GM21390 (cell line): ENCODE measurements at regions not wholly inside any gene's neighbourhood (a gene's known extent, or its start where the extent isn't known, plus 50 kb on each side); places are given as distances from the start of the nearest gene placed in this dataset.

Experiments
- ATAC-seq: cut with Tn5 transposase; IDR thresholded peaks from one replicate; pipeline ENCODE4 v1.9.1; 2021; ENCODE audit not compliant: unreplicated experiment

DNA sequence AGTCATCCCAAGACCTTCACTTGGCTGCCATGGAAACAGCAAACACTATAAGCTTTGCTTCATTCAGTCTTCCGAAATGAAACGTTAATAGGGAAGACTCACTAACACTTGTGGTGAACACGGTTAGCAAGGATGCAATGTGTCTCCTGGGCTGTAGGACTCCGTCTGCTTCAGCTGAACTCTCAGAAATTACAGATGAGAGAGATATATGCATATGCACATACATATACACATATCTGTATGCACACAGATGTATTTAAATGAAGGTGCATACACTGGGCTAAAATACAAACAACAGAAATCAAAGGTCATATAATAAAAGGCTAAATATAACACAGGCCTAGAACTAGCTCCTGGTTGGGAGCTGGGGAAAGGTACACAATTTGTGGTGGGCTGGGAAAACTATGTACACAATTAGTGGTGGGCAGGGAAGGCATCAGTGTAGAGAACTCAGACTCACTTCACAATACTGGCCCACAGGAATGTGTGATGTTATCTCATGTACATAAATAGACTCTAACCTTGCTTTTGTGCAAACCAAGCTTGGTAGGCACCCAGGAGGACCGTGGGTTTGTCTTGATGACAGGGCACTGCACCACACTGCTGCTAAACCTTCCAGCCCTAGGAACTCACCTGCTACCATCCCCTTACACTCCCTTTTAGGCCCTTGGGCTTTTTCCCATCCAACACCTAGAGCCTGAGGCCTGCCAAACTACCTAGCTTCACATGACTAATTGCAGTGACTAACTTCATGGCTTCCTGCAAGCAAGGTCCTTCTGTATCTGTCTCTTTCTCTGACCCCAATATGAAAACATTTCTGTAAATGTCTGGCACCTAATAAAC, 873.1 kb downstream of the NSUN3 start:
- no peak for ATAC-seq

GRCh38 chr3:94937980-94938379, 875.1 kb downstream of the NSUN3 start:
- no peak for ATAC-seq

DNA sequence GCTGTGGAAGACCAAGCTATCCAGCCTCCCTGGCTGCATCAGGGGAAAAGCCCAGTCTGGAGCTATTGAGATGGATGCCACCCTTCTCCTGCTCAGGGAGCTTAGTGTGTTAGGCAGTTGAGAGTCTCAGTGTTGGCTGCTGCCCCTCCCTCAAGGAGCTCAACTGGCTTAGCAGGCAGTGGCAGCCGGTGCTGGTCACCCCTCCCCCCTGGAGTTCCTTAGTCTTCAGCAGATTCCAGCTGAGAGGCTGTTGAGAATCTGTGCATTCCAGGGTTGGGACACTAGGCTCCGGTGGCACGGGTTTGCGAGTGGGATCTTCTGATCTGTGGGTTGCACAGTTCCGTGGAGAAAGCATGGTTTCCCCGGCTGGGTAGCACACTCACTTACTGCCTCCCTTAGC, 883.8 kb downstream of the NSUN3 start:
- ATAC-seq: no peak

- no peak for ATAC-seq
Measured at GRCh38 chr3:94961423-94962100, 898.7 kb downstream of the NSUN3 start.

DNA sequence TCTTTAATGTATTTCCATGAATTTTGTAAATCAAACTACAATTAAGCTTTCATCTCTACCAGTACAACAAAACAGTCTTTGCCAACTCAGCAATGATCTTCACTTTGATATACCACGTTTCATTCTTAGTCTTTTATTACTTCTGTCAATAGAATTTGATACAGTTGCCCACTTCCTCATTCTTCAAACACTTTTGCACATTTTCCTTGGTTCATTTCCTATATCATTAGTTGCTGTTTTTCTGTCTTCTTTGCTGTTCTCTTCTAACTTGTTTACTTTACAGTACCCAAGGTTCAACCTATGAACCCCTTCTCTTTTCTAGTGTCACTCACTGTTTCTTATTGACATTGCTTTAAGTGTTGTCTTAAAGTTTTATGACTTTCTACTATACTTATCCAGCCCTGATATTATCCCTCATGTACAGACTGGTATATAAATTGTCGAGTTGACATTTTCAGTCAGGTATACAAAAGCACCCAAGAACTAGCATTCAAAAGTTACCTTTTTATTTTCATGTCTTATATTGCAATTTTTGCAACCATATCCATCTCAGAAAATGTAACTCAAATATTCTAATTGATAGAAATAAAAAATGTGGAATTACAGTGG, 903.1 kb downstream of the NSUN3 start:
- no peak for ATAC-seq

GRCh38 chr3:94967196-94967595, 904.3 kb downstream of the NSUN3 start:
- ATAC-seq: no peak

DNA sequence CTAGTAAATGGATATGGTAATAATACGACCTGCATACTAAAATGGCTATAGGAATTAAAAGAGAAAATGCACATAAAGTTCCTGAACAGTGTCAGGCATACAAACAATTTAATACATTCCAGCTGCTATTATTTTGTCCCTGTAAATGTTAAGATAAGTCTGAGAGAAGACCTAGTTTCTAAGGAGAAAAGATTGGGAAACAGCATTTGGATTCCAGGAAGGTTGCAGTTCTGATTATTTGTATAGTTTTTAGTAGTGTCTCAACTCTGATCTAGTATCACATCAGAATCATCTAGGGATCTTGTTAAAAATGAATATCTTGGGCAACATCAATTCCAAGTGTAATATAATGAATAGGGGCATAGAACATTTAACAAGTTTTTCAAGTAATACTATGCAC, 905.7 kb downstream of the NSUN3 start:
- ATAC-seq: no peak

- no peak for ATAC-seq
Measured at GRCh38 chr3:94972066-94972465, 909.2 kb downstream of the NSUN3 start.

GRCh38 chr3:94978084-94978483, 915.2 kb downstream of the NSUN3 start:
- ATAC-seq: no peak

DNA sequence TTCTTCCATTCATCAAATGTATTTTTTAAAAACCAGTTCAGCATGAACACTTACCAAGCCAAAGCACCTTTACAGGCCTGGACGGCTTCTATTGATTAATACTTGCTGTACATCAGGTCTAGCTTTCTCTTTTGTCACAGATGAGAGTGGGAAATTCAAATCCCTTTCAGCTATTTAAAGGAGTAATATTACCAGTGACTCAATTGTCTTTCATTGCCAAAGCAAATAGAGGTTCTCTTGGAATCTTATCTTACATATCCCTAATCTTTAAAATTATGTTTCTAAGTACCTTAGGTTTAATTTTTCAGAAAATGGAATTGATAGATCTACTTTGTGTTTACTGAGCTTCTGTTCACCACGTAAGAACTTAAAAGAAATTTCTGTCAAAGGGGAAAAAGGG, 922.9 kb downstream of the NSUN3 start:
- ATAC-seq: no peak

- ATAC-seq: no peak
Measured at GRCh38 chr3:94990952-94991705, 928.3 kb downstream of the NSUN3 start.

GRCh38 chr3:94996743-94997142, 933.9 kb downstream of the NSUN3 start:
- ATAC-seq: no peak

DNA sequence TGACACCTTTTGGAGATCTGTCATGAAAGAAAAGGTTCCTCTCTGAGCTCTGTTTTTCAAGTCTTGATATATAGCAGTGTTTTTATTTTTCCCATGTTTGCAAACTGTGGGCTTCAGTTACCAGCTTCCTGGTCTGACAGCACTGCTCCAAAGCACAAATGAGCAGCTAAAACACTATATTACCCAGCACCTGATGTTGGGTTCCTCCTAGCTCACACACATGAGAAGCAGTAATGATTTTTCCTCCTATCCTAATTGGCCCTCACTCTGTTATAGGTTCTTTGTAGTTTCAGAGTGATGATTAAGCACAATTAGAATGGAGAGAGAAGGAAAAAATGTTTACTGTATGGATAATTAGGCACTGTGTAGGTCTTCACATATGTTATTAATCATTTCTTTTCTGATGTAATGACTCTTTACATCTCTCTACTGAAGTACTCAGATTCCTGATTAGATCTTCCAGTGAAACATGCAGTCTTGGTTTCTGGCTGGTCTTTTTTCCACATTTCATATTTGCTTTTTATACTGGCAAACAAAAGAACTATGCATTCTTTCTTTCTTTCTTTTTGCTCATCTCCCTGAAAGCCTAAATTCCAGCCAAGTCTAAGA, 939.7 kb downstream of the NSUN3 start:
- ATAC-seq: no peak

GRCh38 chr3:95028688-95029087, 965.8 kb downstream of the NSUN3 start:
- ATAC-seq: no peak

- ATAC-seq: no peak
Measured at GRCh38 chr3:95029644-95030043, 966.8 kb downstream of the NSUN3 start.

DNA sequence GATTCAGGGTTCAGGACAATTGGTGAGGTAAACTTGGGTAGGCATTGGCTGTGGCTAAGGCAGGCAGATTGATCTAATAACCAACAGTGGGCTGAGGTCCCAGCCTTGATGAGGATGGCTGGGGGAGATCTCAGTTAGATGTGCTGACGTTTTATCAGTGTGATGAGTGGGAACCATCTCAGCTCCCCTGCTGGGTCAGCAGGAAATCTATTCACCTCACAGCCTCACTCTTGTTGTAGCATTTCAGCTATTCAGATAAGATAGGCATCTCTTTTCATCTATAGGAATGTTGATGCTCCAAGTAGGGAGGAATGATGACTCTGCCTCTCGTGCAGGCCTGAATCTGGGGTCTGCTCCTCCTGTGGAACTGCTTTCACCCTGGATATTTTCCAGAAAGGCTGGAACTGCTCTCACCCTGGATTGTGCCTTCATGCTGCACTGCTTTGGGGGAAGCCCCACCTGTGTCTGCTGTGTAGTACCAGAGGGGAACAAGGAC, 973.7 kb downstream of the NSUN3 start:
- ATAC-seq: no peak

DNA sequence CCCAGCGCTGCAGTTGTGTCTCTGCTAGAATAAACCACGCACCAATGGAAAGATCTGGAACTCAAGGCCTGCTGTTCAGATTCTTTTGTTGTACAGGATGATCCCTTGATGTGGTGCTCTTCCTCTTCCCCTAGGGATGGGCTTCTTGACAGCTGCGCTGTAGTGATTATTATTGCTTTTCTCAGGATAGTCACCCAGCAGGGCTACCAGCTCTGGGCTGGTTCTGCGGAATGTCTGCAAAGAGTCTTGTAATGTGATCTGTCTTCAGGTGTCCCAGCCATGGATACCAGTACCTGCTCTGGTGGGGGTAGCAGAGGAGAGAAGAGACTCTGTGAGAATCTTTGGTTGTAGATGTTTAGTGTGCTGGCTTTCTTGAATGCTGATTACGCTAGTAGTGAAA, 974.2 kb downstream of the NSUN3 start:
- ATAC-seq: no peak

- no peak for ATAC-seq
Measured at GRCh38 chr3:95037927-95038326, 975.1 kb downstream of the NSUN3 start.

DNA sequence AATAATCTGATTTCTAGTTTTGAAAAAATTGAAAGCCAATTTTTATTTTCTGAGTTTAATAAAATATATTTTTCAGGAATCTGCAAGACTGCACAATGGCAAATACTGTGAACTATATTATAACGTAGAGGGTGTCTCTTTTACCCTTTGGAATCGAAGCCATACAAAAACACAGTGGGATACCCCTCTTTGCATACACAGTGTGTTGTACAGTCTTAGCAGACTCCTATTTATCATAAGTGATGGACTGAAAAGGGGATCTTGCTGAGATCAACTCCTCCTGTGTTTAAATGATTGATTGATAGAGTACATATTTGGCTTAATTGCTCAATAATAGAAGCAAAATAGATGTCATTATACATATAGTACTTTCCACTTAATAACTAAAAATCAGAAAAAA, 981.2 kb downstream of the NSUN3 start:
- ATAC-seq: no peak

- no peak for ATAC-seq
Measured at GRCh38 chr3:95048564-95048963, 985.7 kb downstream of the NSUN3 start.

GRCh38 chr3:95049841-95050240, 987.0 kb downstream of the NSUN3 start:
- ATAC-seq: no peak
